ENCODE measurements at regions not wholly inside any gene's neighbourhood (a gene's known extent, or its start where the extent isn't known, plus 50 kb on each side); places are given as distances from the start of the nearest gene placed in this dataset.
"Not testable (repeated sequence)": the region's sequence is repeated elsewhere in the genome, so short reads cannot be mapped to it uniquely, and the experiment has no call there.

DNA sequence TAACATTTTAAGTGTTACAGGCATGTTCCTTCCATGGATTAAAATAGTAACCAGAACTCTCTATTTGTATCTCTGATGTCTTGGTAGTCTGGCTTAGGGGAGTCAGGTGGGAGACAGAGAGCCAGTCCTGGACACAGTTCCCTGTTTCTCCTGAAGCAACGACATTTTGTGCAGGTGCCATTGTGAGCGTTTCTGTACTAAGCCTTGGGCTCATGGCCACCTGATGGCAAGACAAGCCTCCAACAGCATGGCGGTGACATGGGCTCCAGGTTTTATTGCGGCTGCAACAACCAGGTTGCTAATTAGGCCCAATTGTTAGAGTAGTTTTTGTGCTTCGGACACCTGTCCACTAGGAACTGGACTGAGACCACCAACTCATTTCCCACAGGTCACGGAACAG is 105.3 kb downstream of the PRDM13 start:
- Histone ChIP-seq H3K4me1 (no peaks in the 10 kb centered on the region), H3K36me3 (no peaks in the 10 kb centered on the region), H3K4me3 (no peak overlapping the region), H3K27ac (no peak overlapping the region), H3K9me3 (peaks cover 0 to 4% (median 0%) of the 10 kb centered on the region in 3 donors), H3K27me3 (no peaks in the 10 kb centered on the region)
- DNase-seq = no peak
- TF ChIP-seq POLR2A (IDR thresholded peaks at IDR 0.05) = no peak
- TF ChIP-seq, protein P1, sequence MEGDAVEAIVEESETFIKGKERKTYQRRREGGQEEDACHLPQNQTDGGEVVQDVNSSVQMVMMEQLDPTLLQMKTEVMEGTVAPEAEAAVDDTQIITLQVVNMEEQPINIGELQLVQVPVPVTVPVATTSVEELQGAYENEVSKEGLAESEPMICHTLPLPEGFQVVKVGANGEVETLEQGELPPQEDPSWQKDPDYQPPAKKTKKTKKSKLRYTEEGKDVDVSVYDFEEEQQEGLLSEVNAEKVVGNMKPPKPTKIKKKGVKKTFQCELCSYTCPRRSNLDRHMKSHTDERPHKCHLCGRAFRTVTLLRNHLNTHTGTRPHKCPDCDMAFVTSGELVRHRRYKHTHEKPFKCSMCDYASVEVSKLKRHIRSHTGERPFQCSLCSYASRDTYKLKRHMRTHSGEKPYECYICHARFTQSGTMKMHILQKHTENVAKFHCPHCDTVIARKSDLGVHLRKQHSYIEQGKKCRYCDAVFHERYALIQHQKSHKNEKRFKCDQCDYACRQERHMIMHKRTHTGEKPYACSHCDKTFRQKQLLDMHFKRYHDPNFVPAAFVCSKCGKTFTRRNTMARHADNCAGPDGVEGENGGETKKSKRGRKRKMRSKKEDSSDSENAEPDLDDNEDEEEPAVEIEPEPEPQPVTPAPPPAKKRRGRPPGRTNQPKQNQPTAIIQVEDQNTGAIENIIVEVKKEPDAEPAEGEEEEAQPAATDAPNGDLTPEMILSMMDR (IDR thresholded peaks at IDR 0.05) = no peak
- 82 to 93% methylated on average over 6 of the region's 6 CpGs for WGBS, 2 donors
- intact Hi-C loops (cut with DNase I) = no loop called here

DNA sequence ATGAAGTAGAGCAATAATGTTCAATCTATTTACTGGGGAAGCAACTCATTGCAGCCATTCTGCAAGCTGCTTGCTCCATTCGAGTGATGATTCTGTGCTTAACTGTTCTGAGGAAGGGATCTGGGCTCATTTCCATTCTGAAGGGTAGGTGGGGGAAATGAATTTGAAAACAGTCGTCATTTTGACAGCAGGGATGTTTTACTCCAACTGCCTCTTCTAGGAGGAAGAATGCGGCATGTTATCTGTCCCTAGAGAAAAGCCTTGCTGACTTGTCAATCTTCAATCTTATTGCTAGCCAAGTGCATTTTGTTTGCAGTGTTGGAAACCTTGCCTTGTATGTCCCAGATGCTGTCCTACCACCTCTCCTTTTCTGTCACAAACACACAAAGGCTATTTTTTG is 105.9 kb downstream of the PRDM13 start:
- H3K4me1 ChIP-seq = no peaks in the 10 kb centered on the region
- DNase-seq = no peak
- no peaks in the 10 kb centered on the region for H3K36me3 ChIP-seq
- intact Hi-C loops (cut with DNase I) = no loop called here
- peaks cover 0 to 4% (median 0%) of the 10 kb centered on the region in 3 donors for H3K9me3 ChIP-seq
- 33 to 44% methylated on average over 3 of the region's 3 CpGs for WGBS, 2 donors
- H3K27me3 ChIP-seq = no peaks in the 10 kb centered on the region
- TF ChIP-seq, protein P1 (IDR thresholded peaks at IDR 0.05) = no peak
- TF ChIP-seq POLR2A (IDR thresholded peaks at IDR 0.05) = no peak
- H3K27ac ChIP-seq = no peak overlapping the region
- H3K4me3 ChIP-seq = no peak overlapping the region

DNA sequence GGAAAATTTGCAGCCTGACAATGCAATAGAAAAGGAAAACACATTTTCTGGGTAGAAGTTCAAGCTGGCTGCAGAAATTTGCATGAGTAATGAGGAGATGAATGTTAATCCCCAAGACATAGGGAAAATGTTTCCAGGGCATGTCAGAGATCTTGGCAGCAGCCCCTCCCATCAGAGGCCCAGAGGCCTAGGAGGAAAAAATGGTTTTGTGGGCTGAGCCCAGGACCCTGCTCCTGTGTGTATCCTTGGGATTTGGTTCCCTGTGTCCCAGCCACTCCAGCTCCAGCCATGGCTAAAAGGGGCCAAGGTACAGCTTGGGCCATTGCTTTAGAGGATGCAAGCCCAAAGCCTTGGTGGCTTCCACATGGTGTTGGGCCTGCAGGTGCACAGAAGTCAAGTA is 115.4 kb downstream of the PRDM13 start:
- H3K36me3 ChIP-seq; DNase-seq; H3K9me3 ChIP-seq; H3K4me3 ChIP-seq; H3K27me3 ChIP-seq; intact Hi-C loops (cut with DNase I); H3K27ac ChIP-seq; H3K4me1 ChIP-seq: not testable (repeated sequence)

DNA sequence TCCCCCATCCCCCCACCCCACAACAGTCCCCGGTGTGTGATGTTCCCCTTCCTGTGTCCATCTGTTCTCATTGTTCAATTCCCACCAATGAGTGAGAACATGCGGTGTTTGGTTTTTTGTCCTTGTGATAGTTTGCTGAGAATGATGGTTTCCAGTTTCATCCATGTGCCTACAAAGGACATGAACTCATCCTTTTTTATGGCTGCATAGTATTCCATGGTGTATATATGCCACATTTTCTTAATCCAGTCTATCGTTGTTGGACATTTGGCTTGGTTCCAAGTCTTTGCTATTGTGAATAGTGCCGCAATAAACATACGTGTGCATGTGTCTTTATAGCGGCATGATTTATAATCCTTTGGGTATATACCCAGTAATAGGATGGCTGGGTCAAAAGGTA is 123.6 kb downstream of the PRDM13 start:
- intact Hi-C loops (cut with DNase I); H3K4me1 ChIP-seq; H3K27ac ChIP-seq; H3K9me3 ChIP-seq; H3K27me3 ChIP-seq; H3K36me3 ChIP-seq; H3K4me3 ChIP-seq; DNase-seq: not testable (repeated sequence)
- WGBS, 2 donors = 83 to 91% methylated on average over 5 to 6 of the region's 6 CpGs

DNA sequence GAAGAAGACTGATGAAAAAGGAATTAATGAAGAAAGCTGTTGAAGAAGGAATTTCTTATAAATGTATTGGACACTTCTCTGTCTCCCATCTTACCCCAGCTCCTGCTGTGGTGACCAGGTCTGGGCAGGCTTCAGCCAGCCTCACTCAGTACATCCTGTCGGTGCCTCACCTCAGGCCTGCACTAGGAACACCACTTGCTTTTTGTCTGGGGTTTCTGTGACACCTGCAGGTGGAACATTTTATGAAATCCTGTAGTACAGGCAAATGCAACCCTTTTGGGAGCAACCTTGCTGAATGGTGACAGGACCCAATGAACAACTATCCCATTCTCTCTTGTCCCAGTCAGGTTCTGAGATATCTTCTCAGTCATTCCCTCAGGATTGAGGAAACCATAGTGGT is 129.7 kb downstream of the PRDM13 start:
- intact Hi-C loops (cut with DNase I) = no loop called here
- Histone ChIP-seq H3K27ac (no peak overlapping the region), H3K36me3 (no peaks in the 10 kb centered on the region), H3K4me3 (no peak overlapping the region), H3K9me3 (no peaks in the 10 kb centered on the region), H3K27me3 (peaks cover 0 to 34% (median 0%) of the 10 kb centered on the region in 4 donors), H3K4me1 (no peaks in the 10 kb centered on the region)
- TF ChIP-seq, protein P1 (IDR thresholded peaks at IDR 0.05) = no peak
- no peak for TF ChIP-seq POLR2A (IDR thresholded peaks at IDR 0.05)
- DNase-seq = no peak
- 10 to 36% methylated on average over 1 of the region's 1 CpG for WGBS, 2 donors

DNA sequence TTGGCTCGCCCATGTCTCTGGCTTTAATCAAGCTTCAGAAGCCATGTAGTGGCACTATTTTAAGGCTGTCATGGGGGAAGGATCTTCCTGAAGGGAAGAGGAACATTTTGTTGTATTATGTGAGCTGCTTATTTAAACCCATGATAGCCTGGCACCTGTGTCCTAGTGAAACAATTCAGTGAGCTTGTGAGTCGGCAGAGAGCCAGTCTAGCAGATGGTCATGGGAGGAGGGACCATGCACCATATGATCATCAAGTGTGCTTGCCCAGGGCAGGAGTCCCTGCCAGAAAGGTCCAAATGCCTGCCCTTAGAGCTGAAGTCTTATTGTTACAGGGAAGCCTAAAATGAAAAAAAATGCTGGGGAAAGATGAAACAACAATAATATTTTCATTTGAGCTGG is 132.9 kb downstream of the PRDM13 start:
- no peak overlapping the region for H3K4me3 ChIP-seq
- no peaks in the 10 kb centered on the region for H3K4me1 ChIP-seq
- H3K27ac ChIP-seq = no peak overlapping the region
- intact Hi-C loops (cut with DNase I) = no loop called here
- TF ChIP-seq, protein P1 (IDR thresholded peaks at IDR 0.05) = no peak
- no peak for TF ChIP-seq POLR2A (IDR thresholded peaks at IDR 0.05)
- 38 to 49% methylated on average over 1 to 2 of the region's 2 CpGs for WGBS, 2 donors
- DNase-seq = no peak
- peaks cover 0 to 52% (median 0%) of the 10 kb centered on the region in 4 donors for H3K27me3 ChIP-seq
- no peaks in the 10 kb centered on the region for H3K36me3 ChIP-seq
- H3K9me3 ChIP-seq = no peaks in the 10 kb centered on the region

Measured in esophagus squamous epithelium (tissue), 5 donors.